Right lobe of liver (tissue), 4 donors: ENCODE measurements at regions not wholly inside any gene's neighbourhood (a gene's known extent, or its start where the extent isn't known, plus 50 kb on each side); places are given as distances from the start of the nearest gene placed in this dataset.

ENCODE experiments used
- CTCF ChIP-seq, 4 donors: fragments of 200-600 bp in 3 of 4; fragments of 450-650 bp in 1 of 4; IDR thresholded peaks; one replicate each; pipeline versions ENCODE4 v1.5.1 to v1.8.0; 2016 to 2022; ENCODE audit warnings: antibody characterized with exemption in 4 of 4, mild to moderate bottlenecking in 2 of 4
- POLR2A ChIP-seq: fragments of 450-650 bp; IDR thresholded peaks from one replicate; pipeline ENCODE4 v1.6.1; 2017; ENCODE audit warnings: antibody characterized with exemption, mild to moderate bottlenecking
- donor health status: DM: no; HTN: no; CAD: no.
- donor health status: DM: no; HTN: no; CAD: no.
- donor health status: DM: no; HTN: yes; CAD: no.

GRCh38 chr1:37399205-37399604 lies 75.2 kb upstream of the ZC3H12A start:
- TF ChIP-seq CTCF (IDR thresholded peaks at IDR 0.05) (no peak), POLR2A (no peak)
